ENCODE measurements at regions not wholly inside any gene's neighbourhood (a gene's known extent, or its start where the extent isn't known, plus 50 kb on each side); places are given as distances from the start of the nearest gene placed in this dataset.

DNA sequence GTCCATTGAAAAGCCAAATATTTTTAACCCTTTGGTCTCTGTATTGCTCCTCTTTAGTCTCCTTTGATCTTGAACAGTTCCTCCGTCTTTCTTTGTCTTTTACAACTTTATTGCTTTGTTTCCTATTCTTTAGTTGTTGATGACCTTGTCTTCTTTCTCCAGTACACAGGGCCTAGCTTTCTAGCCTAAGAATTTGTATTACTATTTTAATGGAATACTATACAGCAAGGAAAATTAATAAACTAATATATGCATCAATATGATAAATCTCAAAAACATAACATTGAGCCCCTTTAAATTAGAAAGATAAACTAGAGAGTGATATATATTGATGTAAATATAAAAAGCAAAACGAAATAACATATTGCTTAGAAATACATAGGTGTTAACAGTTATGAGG is 88.7 kb downstream of the NR1D2 start:
- no peak overlapping the region for H3K4me3 ChIP-seq
- no peaks in the 10 kb centered on the region for H3K9me3 ChIP-seq
- DNase-seq = no peak
- no peaks in the 10 kb centered on the region for H3K27me3 ChIP-seq
- no peaks in the 10 kb centered on the region for H3K36me3 ChIP-seq

DNA sequence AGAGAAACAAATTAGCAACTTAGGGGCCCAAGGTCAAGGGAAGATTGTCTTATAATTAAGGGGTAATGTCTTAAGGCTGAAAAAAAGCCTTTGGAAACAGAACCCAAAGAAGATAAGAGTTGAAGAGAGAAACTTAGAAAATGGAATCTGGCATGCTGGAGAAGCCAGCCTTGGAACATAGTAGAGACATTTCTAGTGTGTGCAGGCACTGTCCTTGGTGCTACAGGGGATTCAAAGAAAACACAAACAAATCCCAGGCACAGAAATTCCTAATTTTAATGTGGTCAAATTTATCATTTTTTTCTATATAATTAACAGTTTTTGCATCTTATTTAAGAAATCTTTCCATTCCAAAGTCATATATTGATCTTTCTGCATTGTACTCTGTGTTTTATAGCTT is 89.4 kb downstream of the NR1D2 start:
- no peaks in the 10 kb centered on the region for H3K27me3 ChIP-seq
- H3K36me3 ChIP-seq = no peaks in the 10 kb centered on the region
- no peaks in the 10 kb centered on the region for H3K9me3 ChIP-seq
- H3K4me3 ChIP-seq = no peak overlapping the region
- DNase-seq = no peak

DNA sequence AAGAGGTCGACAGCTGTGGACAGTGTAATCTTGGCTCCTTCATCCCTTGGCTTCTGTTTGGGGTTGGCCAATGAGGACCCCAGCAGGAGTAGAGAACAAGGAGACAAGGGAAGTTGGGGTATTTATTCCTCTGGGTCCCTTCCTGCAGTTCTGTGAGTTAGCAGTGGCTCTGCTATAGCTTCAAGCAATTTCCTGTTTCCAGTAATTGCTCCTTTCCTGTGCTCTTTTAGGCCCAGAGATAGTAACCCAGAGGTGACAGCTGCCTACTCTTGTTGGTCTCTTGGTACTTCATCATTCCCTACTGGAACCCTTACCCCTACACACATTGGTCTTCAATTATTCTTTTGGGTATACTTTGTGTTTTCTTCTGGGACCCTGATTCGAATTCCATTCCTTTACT is 92.9 kb downstream of the NR1D2 start:
- Histone ChIP-seq H3K36me3 (no peaks in the 10 kb centered on the region), H3K9me3 (no peaks in the 10 kb centered on the region), H3K4me3 (no peak overlapping the region), H3K27me3 (no peaks in the 10 kb centered on the region)
- no peak for DNase-seq

DNA sequence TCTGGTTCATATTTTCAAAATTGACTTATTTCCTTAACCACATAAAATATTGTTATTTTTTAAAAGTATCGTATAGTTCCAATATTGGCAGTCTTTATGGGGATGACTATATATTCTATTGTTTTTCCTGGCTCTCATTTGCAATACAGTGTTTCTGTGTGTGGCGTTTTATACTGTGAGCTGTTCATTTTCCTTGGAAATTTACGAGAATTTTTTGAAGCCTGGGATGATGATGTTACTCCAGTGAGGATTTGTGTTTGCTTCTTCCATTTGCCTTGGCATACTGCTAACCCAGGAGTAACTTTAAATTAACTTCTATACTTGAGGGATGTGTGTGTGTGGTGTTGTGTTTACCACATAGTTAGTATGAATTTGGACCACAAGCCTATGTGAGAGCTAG is 95.2 kb downstream of the NR1D2 start:
- Histone ChIP-seq H3K36me3 (no peaks in the 10 kb centered on the region), H3K4me3 (no peak overlapping the region), H3K9me3 (no peaks in the 10 kb centered on the region), H3K27me3 (no peaks in the 10 kb centered on the region)
- no peak for DNase-seq

DNA sequence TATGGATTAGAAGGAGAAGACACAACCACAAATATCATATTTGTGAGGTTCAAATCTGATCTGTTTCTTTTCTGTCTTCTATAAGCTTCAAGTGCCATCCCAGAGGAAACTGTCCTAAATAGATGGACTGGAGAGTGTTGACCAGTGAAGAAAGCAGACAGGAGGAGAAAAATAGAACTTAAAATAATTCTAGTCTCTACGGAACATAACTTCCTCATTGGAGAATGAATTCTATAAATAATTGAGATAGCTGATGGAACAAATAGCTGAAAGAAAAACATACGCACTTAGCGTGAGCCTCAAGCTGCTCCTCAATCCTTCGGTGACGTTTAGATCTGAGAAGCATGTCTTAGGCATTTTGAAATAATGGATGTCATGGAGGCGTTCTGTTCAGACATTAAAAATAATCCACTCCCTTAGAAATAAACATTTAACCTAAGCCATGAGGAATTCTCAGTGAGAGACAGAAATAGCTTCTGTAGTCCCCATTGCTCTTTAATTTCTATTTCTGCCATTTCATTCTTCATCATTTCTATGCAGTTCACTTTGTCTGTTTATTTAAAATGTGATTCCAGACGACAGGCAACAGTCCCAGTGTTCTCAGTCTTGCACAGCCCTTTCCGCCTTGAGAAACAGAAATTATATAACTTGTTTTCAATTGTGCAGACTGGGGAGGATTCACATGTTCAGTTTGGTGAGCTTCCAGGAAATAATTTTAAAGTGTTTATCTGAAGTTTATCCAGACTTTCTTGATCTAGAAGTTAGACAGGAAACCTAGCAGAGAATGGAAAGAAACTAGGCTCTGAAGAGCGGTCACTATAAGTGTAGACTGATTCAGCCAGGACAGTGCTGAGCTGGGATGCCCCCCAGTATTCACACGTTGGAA is 97.3 kb downstream of the NR1D2 start:
- H3K4me3 ChIP-seq = no peak overlapping the region
- no peaks in the 10 kb centered on the region for H3K36me3 ChIP-seq
- no peak for DNase-seq
- no peaks in the 10 kb centered on the region for H3K27me3 ChIP-seq
- no peaks in the 10 kb centered on the region for H3K9me3 ChIP-seq

DNA sequence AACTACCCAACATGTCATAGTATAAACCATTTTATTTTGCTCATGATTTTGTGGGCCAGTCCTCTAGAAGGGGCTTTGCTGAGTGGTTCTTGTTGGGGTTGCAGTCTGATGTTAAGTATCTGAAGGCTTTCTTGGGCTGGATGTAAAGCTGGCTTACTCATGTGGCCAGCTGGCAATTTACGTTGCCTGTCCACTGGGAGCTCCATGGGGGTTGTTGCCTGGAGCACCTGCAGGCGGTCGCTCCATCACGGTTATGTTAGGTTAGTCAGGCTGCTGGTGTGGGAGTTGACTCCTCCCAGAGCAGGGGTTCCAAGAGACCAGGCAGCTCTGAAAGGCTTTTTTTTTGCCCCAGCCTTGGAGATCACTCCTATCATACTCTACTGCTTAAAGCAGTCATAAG is 98.1 kb downstream of the NR1D2 start:
- no peak for DNase-seq
- no peaks in the 10 kb centered on the region for H3K9me3 ChIP-seq

DNA sequence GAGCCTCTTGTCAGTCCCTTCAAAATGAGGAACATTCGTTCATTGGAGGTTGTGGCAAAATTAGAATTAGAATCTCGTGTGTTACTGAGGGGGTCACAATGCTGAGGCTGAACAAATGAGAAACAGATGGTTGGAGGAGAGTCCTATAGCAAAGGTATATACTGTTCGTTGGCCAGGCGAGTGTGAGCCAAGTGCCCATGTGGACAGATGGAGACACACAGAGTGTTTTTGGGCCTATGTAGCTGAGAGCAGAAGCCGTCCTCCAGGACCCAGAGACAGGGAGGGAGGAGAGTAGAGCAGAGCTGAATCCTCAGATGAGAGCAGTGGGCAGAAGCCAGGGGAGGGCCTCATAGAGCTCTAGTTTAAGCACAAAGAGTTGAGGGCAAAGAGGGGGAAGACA is 98.9 kb downstream of the NR1D2 start:
- no peak for DNase-seq
- no peaks in the 10 kb centered on the region for H3K36me3 ChIP-seq
- H3K9me3 ChIP-seq = no peaks in the 10 kb centered on the region
- no peak overlapping the region for H3K4me3 ChIP-seq
- H3K27me3 ChIP-seq = no peaks in the 10 kb centered on the region

More for the DNA sequence above, 98.1 kb downstream of the NR1D2 start:
- Histone ChIP-seq H3K4me3 (no peak overlapping the region), H3K36me3 (no peaks in the 10 kb centered on the region), H3K27me3 (no peaks in the 10 kb centered on the region)

DNA sequence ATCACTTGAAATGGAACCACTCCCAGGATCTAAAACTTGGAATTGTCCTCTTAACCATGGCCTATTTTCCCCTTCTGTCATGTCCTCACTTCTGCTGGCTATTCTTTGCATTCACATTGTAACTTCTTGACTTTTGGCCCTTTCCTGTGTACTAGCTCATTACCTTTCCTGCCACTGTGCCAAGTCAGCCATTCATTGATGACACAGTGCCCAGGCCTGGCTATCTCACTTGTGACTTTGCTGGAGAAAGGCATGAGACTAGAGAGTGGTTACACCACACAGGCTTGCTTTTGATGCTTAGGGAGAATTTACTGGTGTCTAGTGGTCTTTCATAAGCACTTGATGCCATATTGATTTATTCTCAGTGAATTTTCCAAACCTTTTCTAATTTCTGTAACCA is 101.1 kb downstream of the NR1D2 start:
- Histone ChIP-seq H3K4me3 (no peak overlapping the region), H3K27me3 (no peaks in the 10 kb centered on the region), H3K36me3 (no peaks in the 10 kb centered on the region), H3K9me3 (no peaks in the 10 kb centered on the region)
- DNase-seq = no peak

DNA sequence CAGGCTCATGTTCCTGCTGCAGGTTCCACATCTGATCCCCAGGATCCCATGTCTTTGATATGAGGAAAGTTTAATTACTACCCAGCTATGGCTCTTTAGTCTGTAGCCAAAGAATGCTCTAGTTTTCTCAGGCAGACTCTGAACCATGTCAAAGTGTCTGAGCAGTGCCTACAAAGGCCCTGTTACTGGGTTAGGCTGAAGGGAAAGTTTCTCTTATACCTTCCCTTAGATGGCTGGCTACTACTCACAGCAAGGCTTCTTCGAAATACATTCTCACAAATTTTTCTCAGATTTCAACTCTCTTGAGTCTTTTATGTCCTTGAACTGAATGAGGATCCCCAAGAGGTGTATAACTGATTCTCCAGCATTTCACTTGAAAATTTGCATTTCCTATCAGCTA is 102.4 kb downstream of the NR1D2 start:
- Histone ChIP-seq H3K4me3 (no peak overlapping the region), H3K36me3 (no peaks in the 10 kb centered on the region), H3K9me3 (no peaks in the 10 kb centered on the region), H3K27me3 (no peaks in the 10 kb centered on the region)
- no peak for DNase-seq

DNA sequence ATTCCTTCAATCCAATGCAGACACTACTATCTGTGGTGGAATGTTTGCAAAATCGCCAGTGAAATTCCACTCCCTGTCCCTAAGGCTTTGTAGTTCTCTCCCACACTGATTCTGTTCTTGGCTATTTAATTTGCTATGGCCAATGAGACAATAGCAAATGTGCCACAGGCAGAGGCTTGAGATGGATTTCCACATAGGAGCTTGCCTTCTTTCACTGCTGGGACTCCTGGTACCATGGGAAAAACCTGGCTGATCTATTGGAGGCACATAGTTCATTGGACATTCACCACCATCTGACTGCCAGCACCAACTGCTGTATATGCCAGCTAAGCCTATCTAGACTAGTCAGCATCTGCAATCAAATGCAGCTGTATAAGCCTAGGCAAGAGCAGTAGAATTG is 103.8 kb downstream of the NR1D2 start:
- Histone ChIP-seq H3K4me3 (no peak overlapping the region), H3K36me3 (no peaks in the 10 kb centered on the region), H3K27me3 (no peaks in the 10 kb centered on the region), H3K9me3 (peaks cover 2% of the 10 kb centered on the region; the same call in 1 of the 2 replicates)
- peak; percentile 21 for DNase-seq

DNA sequence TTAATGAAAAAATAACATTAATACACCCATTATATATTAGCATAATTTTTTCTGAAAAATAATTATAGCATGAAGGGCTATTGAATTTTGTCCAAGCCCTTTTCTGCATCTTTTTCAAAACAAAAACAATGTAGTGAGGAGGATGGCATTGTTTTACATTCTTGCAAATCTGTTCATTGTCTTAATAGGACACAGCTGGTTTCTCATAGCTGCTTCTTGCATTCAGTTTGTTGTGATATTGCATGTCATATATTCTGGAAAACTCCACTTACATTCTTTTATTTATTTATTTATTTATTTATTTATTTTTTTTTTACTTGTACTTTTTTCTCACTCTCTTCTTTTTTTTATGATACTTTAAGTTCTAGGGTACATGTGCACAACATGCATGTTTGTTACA is 107.4 kb downstream of the NR1D2 start:
- Histone ChIP-seq H3K4me3 (no peak overlapping the region), H3K27me3 (no peaks in the 10 kb centered on the region), H3K9me3 (peaks cover 2% of the 10 kb centered on the region; the same call in 1 of the 2 replicates), H3K36me3 (no peaks in the 10 kb centered on the region)
- DNase-seq = no peak

DNA sequence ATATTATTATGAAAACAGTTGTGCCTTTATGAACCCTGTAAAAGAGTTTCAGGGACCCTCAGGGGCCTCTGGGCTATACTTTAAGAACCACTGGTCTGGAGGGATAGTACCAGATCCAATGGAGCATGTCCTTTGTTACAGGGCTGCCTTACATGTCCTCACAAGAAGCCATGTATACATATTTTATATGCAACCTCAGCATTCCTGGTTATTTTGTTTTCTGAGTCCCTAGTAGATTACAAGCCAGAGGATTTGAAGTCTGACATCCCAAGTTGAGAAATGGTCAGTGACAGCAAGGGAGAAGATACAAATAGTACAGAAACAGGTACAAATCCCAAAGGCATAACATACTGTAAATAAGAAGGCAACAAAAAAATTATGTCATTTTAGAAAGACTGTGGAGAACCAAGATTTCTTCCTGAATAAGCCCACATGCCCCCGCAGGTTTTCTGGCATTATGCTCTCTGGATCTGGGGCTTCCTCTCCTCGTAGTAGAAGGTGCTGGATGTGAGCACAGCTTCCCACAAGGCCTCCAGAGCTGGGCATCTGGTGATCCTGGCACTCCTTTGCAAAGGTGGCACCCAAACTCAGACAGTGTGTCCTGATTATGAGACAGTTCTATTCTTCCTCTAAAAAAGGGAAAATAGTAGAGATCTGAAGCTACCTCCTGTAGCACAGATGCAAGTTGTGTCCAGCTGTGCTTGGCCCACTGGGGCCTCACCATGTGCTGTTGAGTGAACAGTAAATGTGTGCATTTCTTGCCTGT is 114.0 kb downstream of the NR1D2 start:
- Histone ChIP-seq H3K9me3 (no peaks in the 10 kb centered on the region), H3K4me3 (no peak overlapping the region), H3K36me3 (no peaks in the 10 kb centered on the region), H3K27me3 (no peaks in the 10 kb centered on the region)
- DNase-seq = no peak

DNA sequence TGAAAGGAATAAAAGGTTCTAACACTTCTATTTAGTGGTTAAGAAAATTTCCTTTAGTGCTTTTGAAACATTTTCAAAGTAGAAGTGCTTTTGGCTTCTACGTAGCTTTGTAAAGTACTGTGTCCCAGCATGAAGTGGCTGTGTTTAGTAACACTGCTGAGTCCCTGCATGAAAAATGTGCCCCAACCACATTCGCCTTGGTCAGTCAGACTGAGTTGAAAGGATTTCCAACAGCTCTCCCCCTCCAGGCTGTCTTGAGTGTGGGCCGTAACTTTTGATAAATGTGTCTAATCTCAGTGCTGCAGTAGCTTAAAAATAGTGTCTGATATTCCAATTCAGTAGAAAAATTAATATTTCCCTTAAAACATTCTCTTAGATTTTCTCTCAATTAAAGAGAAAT is 115.0 kb downstream of the NR1D2 start:
- Histone ChIP-seq H3K27me3 (no peaks in the 10 kb centered on the region), H3K9me3 (no peaks in the 10 kb centered on the region), H3K4me3 (no peak overlapping the region), H3K36me3 (no peaks in the 10 kb centered on the region)
- no peak for DNase-seq

DNA sequence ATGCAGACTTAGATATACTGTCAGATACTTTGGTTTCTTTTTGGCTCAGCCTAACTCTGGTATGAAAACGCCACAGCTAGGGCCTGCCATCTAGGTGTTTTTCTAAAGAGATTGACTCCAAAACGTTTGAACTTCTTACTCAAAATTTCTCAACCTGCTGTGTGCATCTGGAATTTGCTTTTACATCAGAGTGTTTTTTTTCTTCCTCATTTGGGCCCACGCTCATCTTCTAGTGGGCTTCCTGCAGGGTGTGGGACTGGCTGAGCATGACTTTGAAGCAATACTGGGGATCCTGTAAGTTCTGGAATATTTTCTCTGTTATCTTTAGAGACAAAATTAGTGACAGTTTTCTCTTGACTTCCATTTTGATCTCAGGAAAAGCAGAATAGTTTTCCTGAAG is 117.8 kb downstream of the NR1D2 start:
- Histone ChIP-seq H3K9me3 (no peaks in the 10 kb centered on the region), H3K4me3 (no peak overlapping the region), H3K36me3 (no peaks in the 10 kb centered on the region), H3K27me3 (no peaks in the 10 kb centered on the region)
- no peak for DNase-seq

Data from MG63 (cell line).